ENCODE measurements at regions not wholly inside any gene's neighbourhood (a gene's known extent, or its start where the extent isn't known, plus 50 kb on each side); places are given as distances from the start of the nearest gene placed in this dataset.
"Not testable (repeated sequence)": the region's sequence is repeated elsewhere in the genome, so short reads cannot be mapped to it uniquely, and the experiment has no call there.

DNA sequence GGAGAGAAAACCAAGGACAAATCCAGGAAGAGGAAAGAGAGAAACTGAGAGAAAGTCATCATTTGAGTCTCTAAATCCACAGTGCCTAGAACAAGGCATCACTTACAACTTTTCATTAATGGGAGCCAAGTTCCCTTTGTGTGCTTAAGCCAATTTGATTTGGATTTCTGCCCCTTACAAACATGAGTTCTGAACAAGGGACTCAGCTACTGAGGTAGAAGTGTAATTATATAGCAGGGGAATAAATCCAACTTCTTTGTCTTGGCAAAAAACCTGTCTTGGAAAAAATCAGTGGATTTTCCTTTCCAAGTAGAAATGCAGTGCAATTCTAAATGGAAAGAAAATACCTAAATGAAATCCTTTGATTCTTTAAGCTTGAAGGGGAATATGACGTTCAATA is 307.2 kb upstream of the CNTN3 start:
- no peak for TF ChIP-seq JUND (IDR thresholded peaks at IDR 0.05; ENCODE audit: low read depth)
- DNase-seq (ENCODE audit: low read depth in 1 of 2, low spot score in 1 of 2) = no peak
- in situ Hi-C loops (cut with HindIII; ENCODE audit: low pct_unique_long_range_greater_than_20kb, low sequenced_read_pairs) = no loop called here

DNA sequence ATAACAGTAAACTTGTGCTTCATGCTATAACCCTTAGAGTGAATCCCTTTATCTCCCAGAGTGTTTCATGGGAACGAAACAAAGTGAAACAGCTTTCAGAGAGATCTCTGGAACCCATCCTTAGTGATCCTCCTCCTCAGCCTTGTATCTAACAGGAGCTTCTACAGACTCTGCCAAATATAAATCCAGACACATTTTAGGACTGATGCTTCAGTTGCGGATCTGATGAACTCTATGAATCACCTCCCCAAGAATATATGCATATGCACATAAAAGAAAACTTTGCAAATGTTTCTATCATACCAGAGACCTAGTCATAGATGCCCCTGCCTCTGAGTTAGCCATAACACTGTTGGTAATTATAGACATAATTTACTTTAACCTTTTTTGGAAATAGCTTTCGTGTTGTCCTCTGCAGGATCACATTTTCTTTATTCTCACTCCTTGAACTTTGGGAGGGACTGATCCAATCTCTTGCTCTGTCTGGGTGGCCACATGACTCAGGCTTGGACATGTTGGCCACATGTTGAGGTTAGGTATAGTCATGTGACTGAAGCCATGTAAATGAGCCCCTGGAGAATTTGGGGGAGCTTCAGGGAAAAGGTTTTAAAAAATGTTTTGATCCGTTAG is 306.4 kb upstream of the CNTN3 start:
- no peak for DNase-seq (ENCODE audit: low read depth in 1 of 2, low spot score in 1 of 2)
- TF ChIP-seq JUND (IDR thresholded peaks at IDR 0.05; ENCODE audit: low read depth) = no peak
- in situ Hi-C loops (cut with HindIII; ENCODE audit: low pct_unique_long_range_greater_than_20kb, low sequenced_read_pairs) = no loop called here

DNA sequence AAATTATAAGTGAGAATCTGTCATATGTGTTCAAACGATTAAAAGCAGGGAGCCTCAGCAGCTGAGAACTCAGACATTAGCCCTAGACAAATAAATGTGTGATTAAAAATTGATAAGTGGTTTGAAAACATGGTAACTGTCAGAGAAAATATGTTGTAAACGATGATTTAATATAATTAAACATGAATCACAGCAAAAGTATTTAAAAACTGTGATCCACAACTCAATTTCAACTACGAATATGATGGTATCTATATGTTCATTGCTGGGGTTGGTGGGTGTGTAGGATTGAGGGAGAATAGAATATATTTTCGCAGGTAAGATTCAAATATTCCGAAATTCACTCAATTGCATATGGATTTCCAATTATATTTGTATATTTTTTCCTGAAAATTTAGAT is 302.2 kb upstream of the CNTN3 start:
- in situ Hi-C loops (cut with HindIII; ENCODE audit: low pct_unique_long_range_greater_than_20kb, low sequenced_read_pairs) = no loop called here
- no peak for DNase-seq (ENCODE audit: low read depth in 1 of 2, low spot score in 1 of 2)
- TF ChIP-seq JUND (IDR thresholded peaks at IDR 0.05; ENCODE audit: low read depth) = no peak

DNA sequence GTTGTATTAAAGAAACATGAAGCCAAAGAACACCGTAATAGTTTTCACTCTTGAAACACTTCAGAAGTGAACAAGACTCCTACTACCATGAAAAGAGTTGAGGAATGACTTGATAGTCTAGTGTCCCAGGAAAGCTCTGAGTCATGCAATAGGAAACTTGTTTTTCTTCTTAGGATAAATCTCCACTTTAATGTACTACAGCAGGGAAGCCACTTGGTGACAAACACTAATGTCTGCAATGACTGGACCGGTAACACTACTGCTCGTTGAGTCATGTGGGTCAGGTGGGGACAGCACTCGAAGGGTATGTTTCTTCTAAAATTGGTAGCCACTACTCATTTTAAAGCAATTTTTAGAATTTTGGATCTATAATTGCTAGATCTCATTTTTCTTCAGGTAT is 291.7 kb upstream of the CNTN3 start:
- no peak for TF ChIP-seq JUND (IDR thresholded peaks at IDR 0.05; ENCODE audit: low read depth)
- peak in 1 of 2 experiments; percentile 2 for DNase-seq (ENCODE audit: low read depth in 1 of 2, low spot score in 1 of 2)
- in situ Hi-C loops (cut with HindIII; ENCODE audit: low pct_unique_long_range_greater_than_20kb, low sequenced_read_pairs) = no loop called here

DNA sequence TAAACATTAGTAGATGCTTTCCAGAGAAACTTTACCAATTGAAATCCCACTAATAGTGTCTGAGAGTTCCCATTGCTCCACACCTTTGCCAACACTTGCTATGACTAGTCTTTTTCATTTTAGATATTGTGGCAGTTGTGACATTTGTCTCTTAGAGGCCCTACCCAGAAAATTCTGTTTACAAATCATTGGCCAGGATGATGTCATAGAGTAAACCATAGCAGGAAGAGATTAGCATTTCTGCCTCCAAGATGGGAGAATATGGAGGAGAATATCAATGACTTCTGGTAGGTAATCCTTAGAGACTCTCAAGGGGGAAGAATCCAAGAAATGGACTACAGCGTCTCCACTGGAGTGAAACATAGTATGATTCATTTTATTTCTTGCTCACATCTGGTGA is 291.0 kb upstream of the CNTN3 start:
- DNase-seq (ENCODE audit: low read depth in 1 of 2, low spot score in 1 of 2) = no peak
- in situ Hi-C loops (cut with HindIII; ENCODE audit: low pct_unique_long_range_greater_than_20kb, low sequenced_read_pairs) = no loop called here
- TF ChIP-seq JUND (IDR thresholded peaks at IDR 0.05; ENCODE audit: low read depth) = no peak

DNA sequence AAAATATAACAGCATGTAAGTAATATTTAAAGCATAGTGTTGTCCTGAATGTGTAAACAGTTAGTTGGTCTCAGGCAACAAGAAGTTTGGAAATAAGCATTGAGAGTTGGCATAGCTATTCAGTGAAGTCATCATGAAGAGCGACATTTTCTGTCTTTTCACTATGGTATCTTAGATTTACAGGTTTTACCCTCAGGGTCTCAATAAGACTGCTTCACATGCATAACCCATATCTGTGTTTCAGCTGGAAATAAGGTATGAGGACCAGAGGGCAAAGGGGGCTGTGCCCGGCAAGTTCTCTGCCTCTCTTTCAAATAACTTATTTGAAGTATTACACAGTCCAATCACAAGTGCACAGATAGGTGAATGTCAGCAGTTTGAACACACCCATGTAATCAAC is 290.2 kb upstream of the CNTN3 start:
- in situ Hi-C loops (cut with HindIII; ENCODE audit: low pct_unique_long_range_greater_than_20kb, low sequenced_read_pairs) = no loop called here
- no peak for TF ChIP-seq JUND (IDR thresholded peaks at IDR 0.05; ENCODE audit: low read depth)
- no peak for DNase-seq (ENCODE audit: low read depth in 1 of 2, low spot score in 1 of 2)

DNA sequence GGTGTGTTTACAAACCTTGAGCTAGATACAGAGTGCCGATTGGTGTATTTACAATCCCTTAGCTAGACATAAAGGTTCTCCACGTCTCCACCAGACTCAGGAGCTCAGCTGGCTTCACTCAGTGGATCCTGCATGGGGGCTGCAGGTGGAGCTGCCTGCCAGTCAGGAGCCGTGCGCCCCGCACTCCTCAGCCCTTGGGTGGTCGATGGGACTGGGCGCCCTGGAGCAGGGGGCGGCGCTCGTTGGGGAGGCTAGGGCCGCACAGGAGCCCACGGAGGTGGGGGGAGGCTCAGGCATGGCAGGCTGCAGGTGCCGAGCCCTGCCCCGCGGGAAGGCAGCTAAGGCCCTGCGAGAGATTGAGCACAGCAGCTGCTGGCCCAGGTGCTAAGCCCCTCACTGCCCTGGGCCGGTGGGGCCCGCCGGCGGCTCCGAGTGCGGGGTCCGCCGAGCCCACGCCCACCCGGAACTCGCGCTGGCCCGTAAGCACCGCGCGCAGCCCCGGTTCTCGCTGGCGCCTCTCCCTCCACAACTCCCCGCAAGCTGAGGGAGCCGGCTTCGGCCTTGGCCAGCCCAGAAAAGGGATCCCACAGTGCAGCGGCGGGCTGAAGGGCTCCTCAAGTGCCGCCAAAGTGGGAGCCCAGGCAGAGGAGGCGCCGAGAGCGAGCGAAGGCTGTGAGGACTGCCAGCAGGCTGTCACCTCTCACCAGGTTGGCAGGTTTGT is 285.5 kb upstream of the CNTN3 start:
- in situ Hi-C loops (cut with HindIII; ENCODE audit: low pct_unique_long_range_greater_than_20kb, low sequenced_read_pairs); DNase-seq (ENCODE audit: low read depth in 1 of 2, low spot score in 1 of 2): not testable (repeated sequence)

DNA sequence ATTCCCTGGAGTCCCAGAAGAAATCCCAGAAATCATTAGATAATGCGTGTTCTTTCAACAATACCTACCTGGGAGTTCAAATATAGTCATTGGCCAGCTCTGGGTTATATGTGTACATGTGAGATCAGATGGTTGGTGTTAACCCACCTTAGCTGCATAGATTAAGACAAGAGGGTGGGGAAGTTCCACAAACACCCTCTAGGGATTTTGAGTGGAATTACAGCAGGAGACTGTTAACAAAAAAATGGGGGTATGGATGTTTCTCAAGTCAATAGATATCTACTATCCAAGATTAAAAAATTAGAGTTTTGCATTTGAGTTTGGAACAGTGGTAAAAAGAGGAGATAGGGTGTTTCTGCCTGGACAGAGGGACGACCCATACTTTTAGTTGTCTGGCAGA is 282.5 kb upstream of the CNTN3 start:
- peak in 1 of 2 experiments; percentile 5 for DNase-seq (ENCODE audit: low read depth in 1 of 2, low spot score in 1 of 2)
- in situ Hi-C loops (cut with HindIII; ENCODE audit: low pct_unique_long_range_greater_than_20kb, low sequenced_read_pairs) = no loop called here
- no peak for TF ChIP-seq JUND (IDR thresholded peaks at IDR 0.05; ENCODE audit: low read depth)

DNA sequence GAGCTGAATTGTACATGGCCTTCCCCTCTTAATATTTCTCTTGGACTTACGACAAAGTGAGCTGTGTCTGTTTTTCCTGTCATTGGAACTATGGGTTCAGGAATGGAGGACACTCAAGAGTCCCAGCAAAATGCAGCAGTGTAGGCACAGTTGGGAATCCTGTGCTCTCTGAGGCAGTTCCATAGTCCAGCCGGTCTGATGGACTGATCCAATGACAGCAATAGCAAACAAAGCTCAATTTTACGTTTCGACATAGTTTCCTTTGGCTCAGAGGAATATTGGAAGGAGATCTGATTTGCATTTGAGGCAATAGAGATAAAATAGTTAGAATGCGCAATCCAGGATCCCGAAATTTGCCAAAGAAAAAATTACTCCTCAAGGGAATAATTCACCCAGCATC is 276.9 kb upstream of the CNTN3 start:
- in situ Hi-C loops (cut with HindIII; ENCODE audit: low pct_unique_long_range_greater_than_20kb, low sequenced_read_pairs) = no loop called here
- no peak for TF ChIP-seq JUND (IDR thresholded peaks at IDR 0.05; ENCODE audit: low read depth)
- no peak for DNase-seq (ENCODE audit: low read depth in 1 of 2, low spot score in 1 of 2)

DNA sequence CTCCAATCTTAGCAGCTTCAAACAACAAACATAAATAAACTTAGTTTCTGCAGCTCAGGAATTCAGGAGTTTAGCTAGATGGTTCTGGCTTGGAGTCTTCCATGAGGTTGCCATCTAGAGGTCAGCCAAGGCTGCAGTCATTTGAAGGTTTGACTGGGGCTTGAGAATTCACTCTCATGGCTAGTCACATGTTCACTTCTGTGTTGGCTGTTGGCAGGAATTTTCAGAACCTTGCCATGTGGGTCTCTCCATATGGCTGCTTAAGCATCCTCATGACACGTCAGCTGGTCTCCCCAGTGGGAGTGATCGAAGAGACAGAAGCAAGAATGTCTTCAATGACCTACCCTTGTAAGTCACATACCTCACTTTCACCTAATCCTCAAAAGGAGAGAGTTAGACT is 269.2 kb upstream of the CNTN3 start:
- no peak for TF ChIP-seq JUND (IDR thresholded peaks at IDR 0.05; ENCODE audit: low read depth)
- in situ Hi-C loops (cut with HindIII; ENCODE audit: low pct_unique_long_range_greater_than_20kb, low sequenced_read_pairs) = no loop called here

DNA sequence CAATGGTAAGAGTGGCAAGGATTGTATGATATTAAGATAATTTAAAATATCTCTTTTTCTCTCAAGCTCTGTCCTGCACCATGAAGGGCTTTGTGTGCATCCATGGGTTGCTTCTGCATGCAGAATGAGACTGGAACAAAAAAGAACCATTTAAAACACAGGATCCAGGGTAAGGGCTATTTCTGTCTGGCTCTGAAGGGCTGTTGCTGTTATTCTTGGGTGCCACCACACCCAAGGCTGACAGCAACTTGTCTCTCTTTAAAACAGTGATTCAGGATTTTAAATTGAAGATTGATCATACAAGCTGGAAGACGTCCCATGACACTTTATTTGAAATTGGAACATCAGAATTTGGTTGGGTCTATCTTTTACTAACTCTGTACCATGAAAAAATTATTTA is 268.8 kb upstream of the CNTN3 start:
- no peak for TF ChIP-seq JUND (IDR thresholded peaks at IDR 0.05; ENCODE audit: low read depth)
- no peak for DNase-seq (ENCODE audit: low read depth in 1 of 2, low spot score in 1 of 2)
- in situ Hi-C loops (cut with HindIII; ENCODE audit: low pct_unique_long_range_greater_than_20kb, low sequenced_read_pairs) = no loop called here

More for the DNA sequence above, 269.2 kb upstream of the CNTN3 start:
- peak in 1 of 2 experiments; percentile 48 for DNase-seq (ENCODE audit: low read depth in 1 of 2, low spot score in 1 of 2)

DNA sequence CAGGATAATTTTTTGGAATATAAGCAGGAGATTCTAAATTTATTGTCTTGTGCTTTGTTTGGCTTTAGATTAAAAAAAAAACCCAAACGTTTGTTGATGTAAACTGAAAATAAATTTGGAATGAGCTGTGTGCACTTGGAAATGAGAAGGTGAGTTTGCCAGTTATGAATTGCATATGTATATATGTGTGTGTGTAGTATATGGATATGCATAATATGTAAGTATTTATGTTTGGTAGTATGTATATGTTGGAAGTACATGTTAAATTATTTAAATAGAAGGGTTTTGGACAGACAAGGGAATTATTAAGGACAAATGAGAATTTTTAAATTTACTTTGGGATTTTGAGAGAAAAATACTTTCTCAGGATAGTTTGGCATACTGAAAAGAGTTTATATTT is 265.8 kb upstream of the CNTN3 start:
- no peak for TF ChIP-seq JUND (IDR thresholded peaks at IDR 0.05; ENCODE audit: low read depth)
- in situ Hi-C loops (cut with HindIII; ENCODE audit: low pct_unique_long_range_greater_than_20kb, low sequenced_read_pairs) = no loop called here
- DNase-seq (ENCODE audit: low read depth in 1 of 2, low spot score in 1 of 2) = no peak

DNA sequence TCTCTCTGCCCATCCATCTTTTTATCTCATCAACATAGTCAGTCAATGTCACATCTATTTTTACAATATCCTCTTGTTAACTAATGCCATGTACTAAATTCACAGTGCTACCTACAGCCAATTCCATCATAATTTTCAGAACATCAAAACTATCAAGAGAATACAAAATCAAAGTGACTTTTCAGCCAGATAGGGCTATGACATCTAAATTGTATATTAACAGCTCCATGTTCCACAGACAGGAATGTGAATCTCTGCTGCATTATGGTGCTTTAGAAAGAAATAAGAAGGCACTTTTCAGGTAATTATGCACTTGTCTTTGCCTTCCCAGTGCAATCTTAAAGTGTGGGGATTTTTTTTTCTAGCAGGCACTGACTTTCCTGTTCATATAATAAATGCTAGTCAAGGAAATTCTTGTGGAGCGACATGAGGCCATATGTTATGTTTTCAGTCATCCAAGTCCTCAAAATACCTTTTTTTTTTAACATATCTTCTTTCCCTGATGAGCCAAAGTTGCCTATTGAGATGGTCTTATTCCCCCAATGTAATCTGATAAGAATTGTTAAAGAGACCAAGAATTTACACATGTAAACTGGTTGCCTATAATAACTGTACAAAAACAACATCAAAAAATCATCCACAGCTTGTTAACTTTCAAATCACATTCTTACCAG is 252.0 kb upstream of the CNTN3 start:
- in situ Hi-C loops (cut with HindIII; ENCODE audit: low pct_unique_long_range_greater_than_20kb, low sequenced_read_pairs) = no loop called here
- no peak for DNase-seq (ENCODE audit: low read depth in 1 of 2, low spot score in 1 of 2)
- TF ChIP-seq JUND (IDR thresholded peaks at IDR 0.05; ENCODE audit: low read depth) = no peak

All from T47D (cell line).